Middle frontal gyrus (tissue), 1 donor: ENCODE measurements at regions not wholly inside any gene's neighbourhood (a gene's known extent, or its start where the extent isn't known, plus 50 kb on each side); places are given as distances from the start of the nearest gene placed in this dataset.
"Not testable (repeated sequence)": the region's sequence is repeated elsewhere in the genome, so short reads cannot be mapped to it uniquely, and the experiment has no call there.

Experiments
- DNase-seq: peaks from one replicate; pipeline ENCODE4 v3.0.0-alpha.2; 2015; ENCODE audit warnings: low spot score; ENCODE audit errors: extremely low spot score

- no peak for DNase-seq
These were observed 1639.3 kb downstream of the KCNT2 start for GRCh38 chr1:194968916-194969315.

GRCh38 chr1:194959795-194960194, 1648.4 kb downstream of the KCNT2 start:
- no peak for DNase-seq

GRCh38 chr1:194952171-194952570, 1656.1 kb downstream of the KCNT2 start:
- no peak for DNase-seq

DNA sequence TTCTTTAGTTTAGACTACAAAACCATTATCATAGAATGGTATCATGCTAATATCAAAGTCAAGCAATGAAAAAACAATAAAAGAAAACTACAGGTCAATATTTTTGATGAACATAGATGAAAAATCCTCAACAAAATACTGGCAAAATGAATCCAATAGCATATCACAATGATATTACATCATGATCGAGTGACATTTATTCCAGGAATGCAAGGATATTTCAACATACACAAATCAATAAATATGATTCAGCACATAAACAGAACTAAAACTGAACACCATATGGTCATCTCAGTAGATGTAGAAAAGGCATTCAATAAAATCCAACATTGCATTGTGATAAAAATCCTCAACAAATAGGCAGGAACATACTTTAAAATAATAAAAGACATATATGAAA, 1657.7 kb downstream of the KCNT2 start:
- DNase-seq: no peak

DNA sequence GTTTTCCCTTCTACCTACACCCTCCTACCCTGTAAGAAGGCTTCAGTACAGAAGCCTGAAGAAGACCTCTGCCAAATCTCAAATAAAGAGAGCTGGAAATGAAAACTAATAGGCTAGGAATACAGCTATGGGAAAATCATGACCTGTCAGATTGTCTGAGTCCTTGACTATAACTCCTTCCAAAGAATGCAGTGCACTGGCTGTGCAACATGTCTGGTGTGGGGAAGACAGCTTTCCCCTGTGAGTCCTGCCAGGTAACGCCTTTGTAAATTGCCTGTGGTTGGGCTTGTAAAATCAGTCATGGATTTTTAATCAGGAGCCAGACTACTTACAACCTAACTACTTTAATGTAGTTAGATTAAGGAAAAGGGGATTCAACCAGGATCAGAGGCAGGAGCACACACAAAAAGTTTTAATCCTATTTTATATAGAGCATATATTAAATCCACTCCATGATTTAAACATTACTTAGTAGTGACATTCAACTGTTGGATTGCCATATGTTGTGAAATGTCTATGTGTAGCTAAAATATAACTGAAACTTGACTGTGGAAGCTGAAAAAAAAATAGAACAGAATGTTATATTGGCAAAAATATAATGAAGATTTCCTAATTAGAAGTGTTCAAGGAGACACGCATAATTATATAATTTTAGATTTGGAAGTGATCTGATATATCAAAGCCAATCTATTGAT, 1667.8 kb downstream of the KCNT2 start:
- DNase-seq: no peak

DNA sequence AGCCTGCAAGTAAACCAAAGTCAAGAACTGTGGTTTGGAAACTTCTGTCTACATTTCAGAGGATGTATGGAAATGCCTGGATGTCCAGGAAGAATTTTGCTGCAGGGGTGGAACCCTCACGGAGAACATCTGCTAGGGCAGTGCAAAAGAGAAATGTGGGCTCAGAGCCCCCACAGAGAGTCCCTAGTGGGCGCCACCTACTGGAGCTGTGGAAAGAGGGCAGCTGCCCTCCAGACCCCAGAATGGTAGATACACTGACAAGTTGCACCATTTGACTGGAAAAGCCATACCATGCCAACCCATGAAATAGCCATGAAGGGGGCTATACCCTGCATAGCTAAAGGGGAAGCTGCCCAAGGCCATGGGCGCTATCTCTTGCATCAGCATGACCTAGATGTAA, 1672.4 kb downstream of the KCNT2 start:
- no peak for DNase-seq

DNA sequence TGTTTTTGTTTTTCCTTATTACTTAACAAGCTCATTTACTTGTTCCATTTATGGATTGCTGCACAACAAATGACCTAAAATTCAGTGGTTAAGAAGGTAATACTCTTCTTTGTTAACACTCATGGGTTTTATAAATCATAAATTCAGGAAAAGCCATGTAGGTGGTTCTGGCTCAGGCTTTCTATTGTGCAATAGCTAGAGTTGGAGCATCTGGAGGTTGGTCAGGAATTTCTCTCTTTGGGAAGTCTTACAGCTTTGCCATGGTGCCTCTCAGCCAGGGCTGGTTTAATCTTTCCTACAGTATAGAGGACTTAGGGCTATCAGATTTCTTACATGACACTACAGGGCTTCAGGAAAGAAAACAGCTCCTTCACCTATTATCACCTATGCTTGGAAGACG, 1677.1 kb downstream of the KCNT2 start:
- no peak for DNase-seq

GRCh38 chr1:194930132-194930531, 1678.1 kb downstream of the KCNT2 start:
- DNase-seq: no peak

- no peak for DNase-seq
These were observed 1678.9 kb downstream of the KCNT2 start for GRCh38 chr1:194929357-194929756.

GRCh38 chr1:194919146-194919545, 1689.1 kb downstream of the KCNT2 start:
- DNase-seq: no peak

DNA sequence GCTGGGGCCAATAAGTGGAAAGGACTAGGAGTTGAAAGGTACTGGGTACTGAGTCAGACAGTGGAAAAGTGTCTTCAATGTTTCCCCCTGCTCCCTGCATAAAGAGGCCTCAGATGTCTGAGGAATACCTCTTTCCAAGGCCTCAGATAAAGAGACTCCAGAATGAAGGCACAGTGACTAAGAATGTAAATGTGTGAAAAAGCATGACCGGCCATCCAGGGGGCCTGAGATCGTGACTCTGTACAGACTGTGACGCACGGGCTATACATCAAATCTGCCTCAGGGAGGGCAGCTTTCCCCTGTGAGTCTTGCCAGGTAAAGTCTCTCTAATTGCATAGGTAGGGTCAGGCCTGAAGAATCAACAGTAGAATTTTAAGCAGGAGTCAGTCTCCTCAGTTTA, 1690.5 kb downstream of the KCNT2 start:
- no peak for DNase-seq

- no peak for DNase-seq
These were observed 1699.6 kb downstream of the KCNT2 start for GRCh38 chr1:194908643-194909042.

DNA sequence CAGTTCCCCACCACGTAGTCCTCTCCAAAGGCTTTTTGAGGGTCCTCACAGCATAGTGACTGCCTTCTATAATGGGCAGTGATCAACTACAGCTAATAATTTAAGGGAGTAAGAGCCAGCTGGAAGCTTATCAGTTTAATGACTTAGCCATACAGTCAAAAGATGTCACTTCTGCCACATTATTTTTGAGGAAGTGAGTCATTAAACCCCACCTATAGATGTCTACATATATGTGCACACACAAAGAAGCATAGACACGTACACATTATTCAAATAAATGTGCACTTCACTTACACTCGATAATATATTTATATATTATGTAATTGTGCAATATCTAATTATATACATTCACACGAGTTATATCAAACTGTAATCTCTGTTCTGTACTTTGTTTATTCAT, 1704.7 kb downstream of the KCNT2 start:
- no peak for DNase-seq

DNA sequence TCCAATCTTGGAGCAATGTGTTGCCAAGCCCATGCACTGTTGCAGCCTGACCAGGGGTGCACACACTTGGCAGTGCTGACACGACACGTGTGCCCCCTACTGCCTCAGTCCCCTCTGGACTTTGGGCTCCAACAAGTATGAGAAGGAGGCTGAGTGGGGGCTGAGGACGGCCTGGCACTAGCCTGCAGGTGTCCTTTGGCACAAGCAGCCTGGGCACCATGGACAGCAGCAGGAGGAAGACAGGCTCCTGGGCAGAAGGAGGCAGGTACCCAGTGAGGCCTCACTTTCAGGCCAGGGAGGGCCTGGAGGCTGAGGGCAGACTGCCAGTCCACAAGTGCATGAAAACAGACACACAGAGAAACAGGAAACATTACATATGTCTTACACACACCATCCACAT, 1702.9 kb upstream of the B3GALT2 start:
- DNase-seq: no peak

- DNase-seq: no peak
These were observed 1684.4 kb upstream of the B3GALT2 start for GRCh38 chr1:194870860-194871259.

GRCh38 chr1:194866153-194866552, 1679.7 kb upstream of the B3GALT2 start:
- no peak for DNase-seq

GRCh38 chr1:194865383-194865782, 1679.0 kb upstream of the B3GALT2 start:
- DNase-seq: no peak

- DNase-seq: no peak
These were observed 1675.7 kb upstream of the B3GALT2 start for GRCh38 chr1:194862129-194862528.

GRCh38 chr1:194860248-194861201, 1674.1 kb upstream of the B3GALT2 start:
- DNase-seq: no peak

DNA sequence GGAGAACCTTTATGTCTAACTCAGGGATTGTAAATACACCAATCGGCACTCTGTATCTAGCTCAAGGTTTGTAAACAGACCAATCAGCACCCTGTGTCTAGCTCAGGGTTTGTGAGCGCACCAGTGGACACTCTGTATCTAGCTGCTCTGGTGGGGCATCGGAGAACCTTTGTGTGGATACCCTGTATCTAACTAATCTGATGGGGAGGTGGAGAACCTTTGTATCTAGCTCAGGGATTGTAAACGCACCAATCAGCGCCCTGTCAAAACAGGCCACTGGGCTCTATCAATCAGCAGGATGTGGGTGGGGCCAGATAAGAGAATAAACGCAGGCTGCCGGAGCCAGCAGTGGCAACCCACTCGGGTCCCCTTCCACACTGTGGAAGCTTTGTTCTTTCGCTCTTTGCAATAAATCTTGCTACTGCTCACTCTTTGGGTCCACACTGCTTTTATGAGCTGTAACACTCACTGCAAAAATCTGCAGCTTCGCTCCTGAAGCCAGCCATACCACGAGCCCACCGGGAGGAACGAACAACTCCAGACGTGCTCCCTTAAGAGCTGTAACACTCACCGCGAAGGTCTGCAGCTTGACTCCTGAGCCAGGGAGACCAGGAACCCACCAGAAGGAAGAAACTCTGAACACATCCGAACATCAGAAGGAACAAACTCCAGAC, 1673.2 kb upstream of the B3GALT2 start:
- not testable (repeated sequence) for DNase-seq

GRCh38 chr1:194858811-194859480, 1672.5 kb upstream of the B3GALT2 start:
- DNase-seq: not testable (repeated sequence)
